ENCODE measurements at regions not wholly inside any gene's neighbourhood (a gene's known extent, or its start where the extent isn't known, plus 50 kb on each side); places are given as distances from the start of the nearest gene placed in this dataset.

DNA sequence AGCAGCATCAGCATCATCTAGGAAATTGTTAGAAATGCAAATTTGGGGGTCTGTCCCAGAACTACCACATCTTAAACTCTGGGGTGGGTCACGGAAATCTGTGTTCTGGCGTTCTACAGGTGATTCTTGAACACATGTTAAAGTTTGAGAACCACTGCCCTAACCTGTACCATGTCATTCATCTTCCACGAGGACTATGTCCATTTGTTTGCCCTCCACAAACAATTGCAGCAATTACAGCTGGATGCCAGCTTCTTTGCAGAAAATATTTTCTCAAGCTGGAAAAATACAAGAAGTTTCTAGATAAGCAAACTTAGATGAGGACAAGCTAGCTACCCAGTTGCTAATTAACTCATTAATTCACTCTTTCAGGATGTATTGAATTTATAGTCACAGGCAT lies 54.1 kb downstream of the MAFB start:
- Mint-ChIP-seq H3K4me3 (no peak overlapping the region), H3K27me3 (ENCODE audit: insufficient read depth) (peaks cover 4% of the 10 kb centered on the region)

GRCh38 chr20:40633123-40633850 lies 55.7 kb downstream of the MAFB start:
- no peaks in the 10 kb centered on the region for H3K36me3 Mint-ChIP-seq (ENCODE audit: low read depth)
- H3K27ac Mint-ChIP-seq: no peak overlapping the region
- TF ChIP-seq, protein P1, sequence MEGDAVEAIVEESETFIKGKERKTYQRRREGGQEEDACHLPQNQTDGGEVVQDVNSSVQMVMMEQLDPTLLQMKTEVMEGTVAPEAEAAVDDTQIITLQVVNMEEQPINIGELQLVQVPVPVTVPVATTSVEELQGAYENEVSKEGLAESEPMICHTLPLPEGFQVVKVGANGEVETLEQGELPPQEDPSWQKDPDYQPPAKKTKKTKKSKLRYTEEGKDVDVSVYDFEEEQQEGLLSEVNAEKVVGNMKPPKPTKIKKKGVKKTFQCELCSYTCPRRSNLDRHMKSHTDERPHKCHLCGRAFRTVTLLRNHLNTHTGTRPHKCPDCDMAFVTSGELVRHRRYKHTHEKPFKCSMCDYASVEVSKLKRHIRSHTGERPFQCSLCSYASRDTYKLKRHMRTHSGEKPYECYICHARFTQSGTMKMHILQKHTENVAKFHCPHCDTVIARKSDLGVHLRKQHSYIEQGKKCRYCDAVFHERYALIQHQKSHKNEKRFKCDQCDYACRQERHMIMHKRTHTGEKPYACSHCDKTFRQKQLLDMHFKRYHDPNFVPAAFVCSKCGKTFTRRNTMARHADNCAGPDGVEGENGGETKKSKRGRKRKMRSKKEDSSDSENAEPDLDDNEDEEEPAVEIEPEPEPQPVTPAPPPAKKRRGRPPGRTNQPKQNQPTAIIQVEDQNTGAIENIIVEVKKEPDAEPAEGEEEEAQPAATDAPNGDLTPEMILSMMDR (IDR thresholded peaks at IDR 0.05): no peak
- H3K9me3 Mint-ChIP-seq: peaks cover 38% of the 10 kb centered on the region
- H3K4me1 Mint-ChIP-seq (ENCODE audit: low read depth): no peaks in the 10 kb centered on the region
- DNase-seq: no peak
- H3K27me3 Mint-ChIP-seq (ENCODE audit: insufficient read depth): peaks cover 2% of the 10 kb centered on the region; the same call in 1 of the 2 replicates
- no peak overlapping the region for H3K4me3 Mint-ChIP-seq

More for the DNA sequence above, 54.1 kb downstream of the MAFB start:
- Mint-ChIP-seq H3K9me3 (peaks cover 47% of the 10 kb centered on the region), H3K36me3 (ENCODE audit: low read depth) (no peaks in the 10 kb centered on the region; the same call in 1 of the 2 replicates), H3K27ac (no peak overlapping the region), H3K4me1 (ENCODE audit: low read depth) (no peaks in the 10 kb centered on the region)
- TF ChIP-seq, protein P1 (IDR thresholded peaks at IDR 0.05): no peak
- DNase-seq: no peak

- Mint-ChIP-seq H3K27me3 (ENCODE audit: insufficient read depth) (peaks cover 3% of the 10 kb centered on the region), H3K36me3 (ENCODE audit: low read depth) (no peaks in the 10 kb centered on the region; the same call in 1 of the 2 replicates), H3K9me3 (peaks cover 33% of the 10 kb centered on the region), H3K4me3 (no peak overlapping the region), H3K27ac (no peak overlapping the region), H3K4me1 (ENCODE audit: low read depth) (no peaks in the 10 kb centered on the region)
- TF ChIP-seq, protein P1 (IDR thresholded peaks at IDR 0.05): no peak
- no peak for DNase-seq
Observed at GRCh38 chr20:40632346-40632976, 56.6 kb downstream of the MAFB start.

DNA sequence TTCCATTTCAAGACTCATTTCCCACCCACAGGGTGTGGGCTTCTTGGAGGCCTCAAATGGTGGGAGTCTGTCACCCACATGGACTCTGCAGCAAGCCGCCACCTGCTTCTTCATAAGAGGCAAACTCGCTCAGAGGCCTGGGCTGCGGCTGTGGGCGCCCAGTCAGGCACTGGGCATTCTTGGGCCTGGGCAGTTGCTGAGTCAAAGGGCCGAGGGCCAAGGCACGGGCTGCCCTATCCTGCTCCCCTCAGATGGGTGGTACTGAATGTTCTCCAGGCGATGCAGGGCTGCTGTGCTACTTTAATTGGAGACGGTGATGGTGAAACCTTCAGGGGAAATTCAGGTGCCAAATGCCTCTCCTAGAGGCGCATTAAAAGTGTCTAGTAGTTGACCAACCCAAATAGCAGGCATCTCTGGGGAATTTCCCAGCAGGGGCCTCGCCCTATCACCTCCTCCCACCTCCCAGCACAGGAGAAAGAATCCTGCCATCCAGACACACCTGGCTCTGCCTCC lies 57.9 kb downstream of the MAFB start:
- TF ChIP-seq, protein P1 (IDR thresholded peaks at IDR 0.05): no peak
- Mint-ChIP-seq H3K4me1 (ENCODE audit: low read depth) (no peaks in the 10 kb centered on the region), H3K4me3 (no peak overlapping the region), H3K36me3 (ENCODE audit: low read depth) (no peaks in the 10 kb centered on the region; the same call in 1 of the 2 replicates), H3K9me3 (peaks cover 24% of the 10 kb centered on the region), H3K27me3 (ENCODE audit: insufficient read depth) (peaks cover 3% of the 10 kb centered on the region), H3K27ac (no peak overlapping the region)
- DNase-seq: no peak

DNA sequence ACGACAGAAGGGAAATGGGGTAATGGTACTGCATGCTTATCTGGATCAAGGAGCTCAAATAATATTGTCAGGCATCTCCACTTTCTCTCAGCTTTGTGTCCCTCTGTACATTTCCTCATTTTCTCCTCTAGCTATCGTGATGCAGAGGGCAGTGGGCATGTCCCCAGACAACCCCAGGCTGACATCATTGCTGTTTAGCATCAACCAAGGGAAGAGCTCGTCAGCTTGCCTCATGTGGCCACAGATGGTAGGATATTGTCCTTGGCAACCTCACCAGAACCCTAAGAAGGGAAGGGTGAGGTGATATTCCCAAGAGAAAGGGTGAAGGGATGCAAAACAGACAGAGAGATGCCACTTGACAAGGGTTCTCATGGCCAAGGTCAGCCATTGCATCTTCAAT lies 58.3 kb downstream of the MAFB start:
- DNase-seq: no peak
- no peaks in the 10 kb centered on the region for H3K4me1 Mint-ChIP-seq (ENCODE audit: low read depth)
- H3K27me3 Mint-ChIP-seq (ENCODE audit: insufficient read depth): peaks cover 3% of the 10 kb centered on the region
- no peak overlapping the region for H3K4me3 Mint-ChIP-seq
- H3K27ac Mint-ChIP-seq: no peak overlapping the region
- H3K36me3 Mint-ChIP-seq (ENCODE audit: low read depth): no peaks in the 10 kb centered on the region; the same call in 1 of the 2 replicates
- TF ChIP-seq, protein P1 (IDR thresholded peaks at IDR 0.05): no peak
- H3K9me3 Mint-ChIP-seq: peaks cover 22% of the 10 kb centered on the region
